MM.1S (cell line): ENCODE measurements at regions not wholly inside any gene's neighbourhood (a gene's known extent, or its start where the extent isn't known, plus 50 kb on each side); places are given as distances from the start of the nearest gene placed in this dataset.

Source experiments
- EZH2 ChIP-seq: fragments of 300-600 bp; sonication (generic); optimal IDR thresholded peaks from 2 replicates; pipeline ENCODE3; 2017; ENCODE audit warnings: low read depth, mild to moderate bottlenecking, antibody characterized with exemption, low read length, mixed read lengths
- EZH2phosphoT487 ChIP-seq: fragments of 300-600 bp; sonication (generic); IDR thresholded peaks from 2 replicates; pipeline ENCODE4 v1.6.1; 2018; ENCODE audit warnings: antibody characterized with exemption, low read length
- TF ChIP-seq, protein P1 (sequence below): fragments of 300-600 bp; sonication (generic); IDR thresholded peaks from 2 replicates; pipeline ENCODE4 v1.5.1; 2016; ENCODE audit warnings: antibody characterized with exemption, low read length, mixed read lengths

DNA sequence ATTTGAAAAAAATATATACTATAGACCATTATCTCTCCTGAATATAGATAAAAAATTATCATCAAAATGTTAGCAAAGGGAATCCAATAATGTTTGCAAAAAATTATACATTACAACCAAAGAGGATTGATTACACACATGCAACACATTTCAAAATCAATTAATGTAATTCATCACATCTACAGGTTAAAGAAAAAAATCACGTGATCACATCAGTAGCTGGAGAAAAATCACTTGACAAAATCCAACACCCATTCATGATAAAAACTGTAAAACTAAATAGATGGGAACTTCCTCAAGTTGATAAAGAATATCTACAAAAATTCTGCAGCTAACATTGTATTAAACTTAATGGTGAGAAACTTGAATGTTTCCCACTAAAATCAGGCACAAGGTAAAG is 1047.5 kb upstream of the CNTNAP5 start:
- TF ChIP-seq, protein P1, sequence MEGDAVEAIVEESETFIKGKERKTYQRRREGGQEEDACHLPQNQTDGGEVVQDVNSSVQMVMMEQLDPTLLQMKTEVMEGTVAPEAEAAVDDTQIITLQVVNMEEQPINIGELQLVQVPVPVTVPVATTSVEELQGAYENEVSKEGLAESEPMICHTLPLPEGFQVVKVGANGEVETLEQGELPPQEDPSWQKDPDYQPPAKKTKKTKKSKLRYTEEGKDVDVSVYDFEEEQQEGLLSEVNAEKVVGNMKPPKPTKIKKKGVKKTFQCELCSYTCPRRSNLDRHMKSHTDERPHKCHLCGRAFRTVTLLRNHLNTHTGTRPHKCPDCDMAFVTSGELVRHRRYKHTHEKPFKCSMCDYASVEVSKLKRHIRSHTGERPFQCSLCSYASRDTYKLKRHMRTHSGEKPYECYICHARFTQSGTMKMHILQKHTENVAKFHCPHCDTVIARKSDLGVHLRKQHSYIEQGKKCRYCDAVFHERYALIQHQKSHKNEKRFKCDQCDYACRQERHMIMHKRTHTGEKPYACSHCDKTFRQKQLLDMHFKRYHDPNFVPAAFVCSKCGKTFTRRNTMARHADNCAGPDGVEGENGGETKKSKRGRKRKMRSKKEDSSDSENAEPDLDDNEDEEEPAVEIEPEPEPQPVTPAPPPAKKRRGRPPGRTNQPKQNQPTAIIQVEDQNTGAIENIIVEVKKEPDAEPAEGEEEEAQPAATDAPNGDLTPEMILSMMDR: no peak
- TF ChIP-seq EZH2 (no peak), EZH2phosphoT487 (no peak)
